H1 (cell line): ENCODE measurements at regions not wholly inside any gene's neighbourhood (a gene's known extent, or its start where the extent isn't known, plus 50 kb on each side); places are given as distances from the start of the nearest gene placed in this dataset.

Experiments used
- CTCF ChIA-PET: fragments of 300-600 bp; sonication (Branson Sonifier 250); formaldehyde crosslinking; loops from one replicate; lab custom pipeline; 2021; ENCODE audit not compliant: partially characterized antibody; lab: Charles Lee
- POLR2A ChIA-PET: fragments of 300-600 bp; sonication (Branson Sonifier 250); formaldehyde crosslinking; loops from one replicate; lab custom pipeline; 2021; ENCODE audit warnings: inconsistent platforms; ENCODE audit not compliant: partially characterized antibody; lab: Charles Lee
- DNase-seq, 2 experiments: peaks; one replicate each; pipeline versions ENCODE4 v3.0.0 to v3.0.0-alpha.2; 2010 to 2022; ENCODE audit warnings: low spot score in 2 of 2, low read depth in 1 of 2, mixed read lengths in 1 of 2
- FAIRE-seq: peaks from 2 replicates; lab custom pipeline; 2011; peaks lifted over from hg19 to GRCh38; lab: Jason Lieb, UNC
- H2AFZ ChIP-seq: 2 replicates; pipeline ENCODE4 v1.8.1; 2012; ENCODE audit warnings: low read length, inconsistent platforms
- H2AK5ac ChIP-seq: 2 replicates; pipeline ENCODE4 v1.6.1; 2013; ENCODE audit warnings: low read depth, low read length
- H2BK120ac ChIP-seq: replicated peaks from 2 replicates; pipeline ENCODE3; 2013; ENCODE audit warnings: low read depth, low read length, inconsistent platforms
- H2BK12ac ChIP-seq: 2 replicates; pipeline ENCODE4 v1.6.1; 2013; ENCODE audit warnings: low read depth, low read length
- H2BK15ac ChIP-seq: 2 replicates; pipeline ENCODE4 v1.6.1; 2013; ENCODE audit warnings: low read length
- H2BK20ac ChIP-seq: 2 replicates; pipeline ENCODE4 v1.6.1; 2013; ENCODE audit warnings: low read length
- H2BK5ac ChIP-seq: 2 replicates; pipeline ENCODE4 v1.6.1; 2013; ENCODE audit warnings: low read depth, low read length
- H3K14ac ChIP-seq: 2 replicates; pipeline ENCODE4 v1.6.1; 2013; ENCODE audit warnings: inconsistent platforms; ENCODE audit not compliant: insufficient read length
- H3K18ac ChIP-seq: 2 replicates; pipeline ENCODE4 v1.6.1; 2013; ENCODE audit warnings: low read length; ENCODE audit errors: extremely low read depth
- H3K23ac ChIP-seq: 2 replicates; pipeline ENCODE4 v1.6.1; 2013; ENCODE audit warnings: inconsistent platforms; ENCODE audit not compliant: insufficient read length
- H3K23me2 ChIP-seq: 2 replicates; pipeline ENCODE4 v1.6.1; 2013; ENCODE audit warnings: low read depth, low read length
- H3K27ac ChIP-seq: 2 replicates; pipeline ENCODE4 v1.6.1; 2011; ENCODE audit warnings: low read depth, low read length, inconsistent platforms
- H3K27me3 ChIP-seq, 4 experiments: replicated peaks in 1 of 4; 1 replicate in 1 of 4; 2 replicates in 3 of 4; pipeline versions ENCODE4 v1.6.1 to v1.8.1; 2011 to 2013; ENCODE audit warnings: low read length in 3 of 4, mild to moderate bottlenecking in 3 of 4, inconsistent platforms in 2 of 4, mixed read lengths in 2 of 4, moderate library complexity in 1 of 4; ENCODE audit not compliant: control insufficient read depth in 3 of 4, insufficient read depth in 3 of 4; ENCODE audit errors: extremely low read depth in 1 of 4
- H3K36me3 ChIP-seq, 4 experiments: 2 replicates each; pipeline versions ENCODE4 v1.6.1 to v1.8.1; 2011 to 2013; ENCODE audit warnings: mild to moderate bottlenecking in 4 of 4, low read length in 3 of 4, moderate library complexity in 2 of 4, control low read depth in 1 of 4, inconsistent platforms in 1 of 4; ENCODE audit not compliant: insufficient read depth in 4 of 4, control insufficient read depth in 2 of 4
- H3K4ac ChIP-seq: replicated peaks from 2 replicates; pipeline ENCODE3; 2013; ENCODE audit warnings: low read length, low read depth, mixed read lengths, inconsistent platforms; ENCODE audit not compliant: insufficient read length
- H3K4me1 ChIP-seq, 4 experiments: replicated peaks in 1 of 4; 1 replicate in 1 of 4; 2 replicates in 3 of 4; pipeline versions ENCODE4 v1.6.1 to v1.8.1; 2011 to 2013; ENCODE audit warnings: low read length in 3 of 4, inconsistent platforms in 2 of 4, mixed read lengths in 1 of 4; ENCODE audit not compliant: insufficient read depth in 4 of 4, control insufficient read depth in 3 of 4
- H3K4me2 ChIP-seq, 2 experiments: 2 replicates each; pipeline versions ENCODE4 v1.6.1 to v1.8.1; 2011 to 2013; ENCODE audit warnings: low read depth in 2 of 2, low read length in 2 of 2, control low read depth in 1 of 2, inconsistent platforms in 1 of 2, mild to moderate bottlenecking in 1 of 2; ENCODE audit not compliant: insufficient read depth in 1 of 2
- H3K4me3 ChIP-seq, 4 experiments: fragments of 200-600, 300-600 bp in 1 of 4; sonication (generic), shearing (Covaris generic), sonication (Bioruptor Twin) in 1 of 4; 2 replicates each; pipeline versions ENCODE4 v1.5.1 to v1.8.1; 2011 to 2016; ENCODE audit warnings: low read length in 4 of 4, low read depth in 3 of 4, control low read depth in 2 of 4, inconsistent platforms in 2 of 4, mild to moderate bottlenecking in 2 of 4, mixed read lengths in 1 of 4, moderate library complexity in 1 of 4; ENCODE audit not compliant: insufficient read depth in 2 of 4; ENCODE audit errors: extremely low read depth in 1 of 4
- H3K56ac ChIP-seq: replicated peaks from 2 replicates; pipeline ENCODE3; 2013; ENCODE audit warnings: low read depth, mild to moderate bottlenecking, mixed read lengths, low read length, inconsistent platforms; ENCODE audit not compliant: insufficient read length
- H3K79me1 ChIP-seq: 2 replicates; pipeline ENCODE4 v1.6.1; 2013; ENCODE audit warnings: low read depth, low read length, control low read depth
- H3K79me2 ChIP-seq, 2 experiments: 2 replicates each; pipeline versions ENCODE4 v1.6.1 to v1.8.1; 2012 to 2013; ENCODE audit warnings: low read length in 2 of 2, mild to moderate bottlenecking in 2 of 2, inconsistent platforms in 1 of 2; ENCODE audit not compliant: insufficient read depth in 2 of 2, control insufficient read depth in 1 of 2
- H3K9ac ChIP-seq, 4 experiments: replicated peaks in 1 of 4; 1 replicate in 1 of 4; 2 replicates in 3 of 4; pipeline versions ENCODE4 v1.6.1 to v1.8.1; 2011 to 2013; ENCODE audit warnings: low read depth in 3 of 4, low read length in 3 of 4, control low read depth in 2 of 4, mild to moderate bottlenecking in 2 of 4, moderate library complexity in 2 of 4, inconsistent platforms in 1 of 4; ENCODE audit errors: extremely low read depth in 1 of 4
- H3K9me3 ChIP-seq, 2 experiments: 2 replicates each; pipeline versions ENCODE4 v1.6.1 to v1.8.1; 2012 to 2013; ENCODE audit warnings: mild to moderate bottlenecking in 2 of 2, moderate library complexity in 2 of 2, control low read depth in 1 of 2, inconsistent platforms in 1 of 2, low read depth in 1 of 2, low read length in 1 of 2, mixed read lengths in 1 of 2; ENCODE audit not compliant: insufficient read depth in 2 of 2
- H4K20me1 ChIP-seq, 2 experiments: replicated peaks in 1 of 2; 2 replicates each; pipeline versions ENCODE3 to v1.8.1; 2011 to 2013; ENCODE audit warnings: inconsistent platforms in 2 of 2, low read length in 2 of 2, mild to moderate bottlenecking in 1 of 2; ENCODE audit not compliant: insufficient read depth in 2 of 2, control insufficient read depth in 1 of 2
- H4K5ac ChIP-seq: 2 replicates; pipeline ENCODE4 v1.6.1; 2013; ENCODE audit warnings: low read length, low read depth, mixed read lengths, inconsistent platforms; ENCODE audit not compliant: insufficient read length
- H4K8ac ChIP-seq: 2 replicates; pipeline ENCODE4 v1.8.0; 2013; ENCODE audit warnings: mild to moderate bottlenecking, moderate library complexity, low read length, inconsistent platforms; ENCODE audit not compliant: insufficient read depth; ENCODE audit errors: extremely low read depth
- H4K91ac ChIP-seq: replicated peaks from 2 replicates; pipeline ENCODE3; 2013; ENCODE audit warnings: low read length, mixed read lengths, inconsistent platforms; ENCODE audit not compliant: insufficient read length
- BACH1 ChIP-seq: IDR thresholded peaks from 2 replicates; pipeline ENCODE4 v1.6.1; 2012; ENCODE audit warnings: low read length, improper control_type of control experiment
- KDM5A ChIP-seq: fragments of 200-600 bp; IDR thresholded peaks from 2 replicates; pipeline ENCODE4 v1.7.1; 2012; ENCODE audit warnings: mild to moderate bottlenecking, low read length, inconsistent platforms, mixed read lengths
- PHF8 ChIP-seq: fragments of 200-600 bp; sonication (generic); conservative IDR thresholded peaks from 2 replicates; pipeline ENCODE4 v1.7.1; 2012; ENCODE audit warnings: low read depth, mild to moderate bottlenecking, inconsistent platforms, low read length, moderate library complexity
- POLR2A ChIP-seq, 2 experiments: IDR thresholded peaks; 1 replicate in 1 of 2; 2 replicates in 1 of 2; pipeline ENCODE4 v1.6.1; 2011; ENCODE audit warnings: low read depth in 2 of 2, low read length in 2 of 2, mild to moderate bottlenecking in 2 of 2; ENCODE audit errors: control extremely low read depth in 1 of 2
- POU5F1 ChIP-seq: IDR thresholded peaks from 2 replicates; pipeline ENCODE4 v1.6.1; 2011; ENCODE audit warnings: low read depth, mild to moderate bottlenecking, low read length, moderate library complexity
- RXRA ChIP-seq: IDR thresholded peaks from 2 replicates; pipeline ENCODE4 v1.6.1; 2011; ENCODE audit warnings: low read depth, mild to moderate bottlenecking, low read length, moderate library complexity; ENCODE audit not compliant: insufficient read depth
- SIX5 ChIP-seq: IDR thresholded peaks from 2 replicates; pipeline ENCODE4 v1.6.1; 2011; ENCODE audit warnings: mild to moderate bottlenecking, low read depth, low read length
- WGBS, 2 experiments: shearing (Covaris generic) in 1 of 2; methylation state at CpG; one replicate each; pipeline versions ENCODE4 v1.1.6 to v1.1.7; 2013 to 2015; ENCODE audit warnings: low lambda C conversion rate in 2 of 2, mixed read lengths in 2 of 2, inconsistent platforms in 1 of 2, low coverage in 1 of 2, missing lambda C conversion rate in 1 of 2; ENCODE audit not compliant: insufficient replicate concordance in 2 of 2, insufficient coverage in 1 of 2, insufficient read length in 1 of 2; ENCODE audit errors: extremely low coverage in 1 of 2, missing lambda C conversion rate in 1 of 2; 5-methylcytosine and 5-hydroxymethylcytosine counted together

GRCh38 chr14:97959251-97959650 lies 1162.1 kb downstream of the VRK1 start:
- no peaks in the 10 kb centered on the region for H3K4me1 ChIP-seq
- no peaks in the 10 kb centered on the region for H3K36me3 ChIP-seq
- no peak overlapping the region for H3K4me2 ChIP-seq
- no peak overlapping the region for H4K5ac ChIP-seq
- H4K20me1 ChIP-seq: no peaks in the 10 kb centered on the region
- 95% methylated on average over 4 of the region's 4 CpGs; no CpG with 5 or more reads in 1 of the 2 experiments for WGBS, 2 experiments
- CTCF ChIA-PET: no interaction called here
- no peaks in the 10 kb centered on the region for H3K79me2 ChIP-seq
- POLR2A ChIA-PET: no interaction called here
- no peak overlapping the region for H2BK12ac ChIP-seq
- no peak overlapping the region for H4K91ac ChIP-seq
- no peak overlapping the region for H2BK15ac ChIP-seq
- H3K4ac ChIP-seq: no peak overlapping the region
- no peak overlapping the region for H2AFZ ChIP-seq
- no peak overlapping the region for H2BK20ac ChIP-seq
- no peaks in the 10 kb centered on the region for H3K23me2 ChIP-seq
- H3K27ac ChIP-seq: no peak overlapping the region
- H3K18ac ChIP-seq: no peak overlapping the region
- no peaks in the 10 kb centered on the region for H3K9me3 ChIP-seq
- no peaks in the 10 kb centered on the region for H3K79me1 ChIP-seq
- no peak for FAIRE-seq
- H3K27me3 ChIP-seq: no peaks in the 10 kb centered on the region
- no peak overlapping the region for H2BK120ac ChIP-seq
- H3K9ac ChIP-seq: no peak overlapping the region
- H2AK5ac ChIP-seq: no peak overlapping the region
- no peak overlapping the region for H4K8ac ChIP-seq
- no peak overlapping the region for H3K4me3 ChIP-seq
- no peak for TF ChIP-seq BACH1
- TF ChIP-seq POLR2A (IDR thresholded peaks at IDR 0.05; ENCODE audit: control extremely low read depth in 1 of 2, low read depth in 2 of 2, low read length in 2 of 2): no peak
- TF ChIP-seq RXRA: no peak
- TF ChIP-seq POU5F1: no peak
- TF ChIP-seq KDM5A: no peak
- TF ChIP-seq SIX5: no peak
- TF ChIP-seq PHF8: no peak
- no peak overlapping the region for H3K23ac ChIP-seq
- no peak overlapping the region for H3K56ac ChIP-seq
- H2BK5ac ChIP-seq: no peak overlapping the region
- no peak overlapping the region for H3K14ac ChIP-seq
- DNase-seq: no peak
